ENCODE measurements at regions not wholly inside any gene's neighbourhood (a gene's known extent, or its start where the extent isn't known, plus 50 kb on each side); places are given as distances from the start of the nearest gene placed in this dataset.

DNA sequence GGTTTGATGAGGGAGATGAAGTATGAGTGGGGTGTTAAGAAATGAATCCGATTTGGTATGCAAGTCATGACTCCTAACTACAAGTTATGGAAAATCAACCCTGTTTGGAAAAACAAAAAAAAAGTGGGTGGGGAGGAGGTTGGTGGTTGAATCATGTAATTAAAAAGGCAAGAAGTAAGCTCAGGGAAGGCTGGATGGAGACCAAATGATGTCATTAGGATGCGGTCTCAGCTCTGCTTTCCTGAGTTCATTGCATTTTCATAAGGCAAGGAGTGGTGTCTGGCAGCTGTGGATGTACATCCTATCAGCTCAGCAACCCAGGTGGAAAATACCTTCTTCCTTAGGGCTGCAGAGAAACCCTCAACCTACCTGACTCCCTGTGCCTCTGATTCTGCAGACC is 60.4 kb upstream of the AKAP12 start:
- TF ChIP-seq POLR2A (IDR thresholded peaks at IDR 0.05): no peak
- TF ChIP-seq, protein P1, sequence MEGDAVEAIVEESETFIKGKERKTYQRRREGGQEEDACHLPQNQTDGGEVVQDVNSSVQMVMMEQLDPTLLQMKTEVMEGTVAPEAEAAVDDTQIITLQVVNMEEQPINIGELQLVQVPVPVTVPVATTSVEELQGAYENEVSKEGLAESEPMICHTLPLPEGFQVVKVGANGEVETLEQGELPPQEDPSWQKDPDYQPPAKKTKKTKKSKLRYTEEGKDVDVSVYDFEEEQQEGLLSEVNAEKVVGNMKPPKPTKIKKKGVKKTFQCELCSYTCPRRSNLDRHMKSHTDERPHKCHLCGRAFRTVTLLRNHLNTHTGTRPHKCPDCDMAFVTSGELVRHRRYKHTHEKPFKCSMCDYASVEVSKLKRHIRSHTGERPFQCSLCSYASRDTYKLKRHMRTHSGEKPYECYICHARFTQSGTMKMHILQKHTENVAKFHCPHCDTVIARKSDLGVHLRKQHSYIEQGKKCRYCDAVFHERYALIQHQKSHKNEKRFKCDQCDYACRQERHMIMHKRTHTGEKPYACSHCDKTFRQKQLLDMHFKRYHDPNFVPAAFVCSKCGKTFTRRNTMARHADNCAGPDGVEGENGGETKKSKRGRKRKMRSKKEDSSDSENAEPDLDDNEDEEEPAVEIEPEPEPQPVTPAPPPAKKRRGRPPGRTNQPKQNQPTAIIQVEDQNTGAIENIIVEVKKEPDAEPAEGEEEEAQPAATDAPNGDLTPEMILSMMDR (IDR thresholded peaks at IDR 0.05): no peak
